Activated CD8-positive, alpha-beta T cell treated with anti-CD3 and anti-CD28 coated beads for 36 hours (primary cell): ENCODE measurements at regions not wholly inside any gene's neighbourhood (a gene's known extent, or its start where the extent isn't known, plus 50 kb on each side); places are given as distances from the start of the nearest gene placed in this dataset.

Experiments
- ATAC-seq: fragments of 200-7000 bp; cut with Tn5 transposase; one replicate; pipeline ENCODE4 v1.10.0; 2021; ENCODE audit warnings: mild to moderate bottlenecking, moderate library complexity
- CTCF ChIA-PET: fragments of 350-600 bp; sonication (Branson Sonifier 250); formaldehyde crosslinking; loops from one replicate; lab custom pipeline; 2021; ENCODE audit warnings: antibody characterized with exemption; lab: Charles Lee
- POLR2A ChIA-PET: fragments of 350-600 bp; sonication (Branson Sonifier 250); formaldehyde crosslinking; loops from one replicate; lab custom pipeline; 2021; ENCODE audit warnings: antibody characterized with exemption; lab: Charles Lee
- DNase-seq: peaks from one replicate; pipeline ENCODE4 v3.0.0-alpha.2; 2020
- H3K27ac Mint-ChIP-seq: one replicate; pipeline ENCODE4 v1.8.0; 2021; ENCODE audit warnings: mild to moderate bottlenecking, mixed read lengths
- H3K27me3 Mint-ChIP-seq: one replicate; pipeline ENCODE4 v1.8.0; 2021; ENCODE audit warnings: mixed read lengths
- H3K36me3 Mint-ChIP-seq: one replicate; pipeline ENCODE4 v1.8.0; 2021; ENCODE audit warnings: low read depth, mixed read lengths
- H3K4me1 Mint-ChIP-seq: one replicate; pipeline ENCODE4 v1.8.0; 2021; ENCODE audit warnings: low read depth, mixed read lengths
- H3K4me3 Mint-ChIP-seq: one replicate; pipeline ENCODE4 v1.8.0; 2021; ENCODE audit warnings: mild to moderate bottlenecking, moderate library complexity, mixed read lengths
- H3K9me3 Mint-ChIP-seq: one replicate; pipeline ENCODE4 v1.8.0; 2021; ENCODE audit warnings: mixed read lengths
- intact Hi-C: fragments of 100-400 bp; cut with micrococcal nuclease; formaldehyde crosslinking; loops from one replicate; pipeline ENCODE4 v1.10.0; 2022
- TF ChIP-seq, protein P1 (sequence below): fragments of 200-600 bp; IDR thresholded peaks from one replicate; pipeline ENCODE4 v1.8.0; 2022; ENCODE audit warnings: antibody characterized with exemption, mild to moderate bottlenecking

DNA sequence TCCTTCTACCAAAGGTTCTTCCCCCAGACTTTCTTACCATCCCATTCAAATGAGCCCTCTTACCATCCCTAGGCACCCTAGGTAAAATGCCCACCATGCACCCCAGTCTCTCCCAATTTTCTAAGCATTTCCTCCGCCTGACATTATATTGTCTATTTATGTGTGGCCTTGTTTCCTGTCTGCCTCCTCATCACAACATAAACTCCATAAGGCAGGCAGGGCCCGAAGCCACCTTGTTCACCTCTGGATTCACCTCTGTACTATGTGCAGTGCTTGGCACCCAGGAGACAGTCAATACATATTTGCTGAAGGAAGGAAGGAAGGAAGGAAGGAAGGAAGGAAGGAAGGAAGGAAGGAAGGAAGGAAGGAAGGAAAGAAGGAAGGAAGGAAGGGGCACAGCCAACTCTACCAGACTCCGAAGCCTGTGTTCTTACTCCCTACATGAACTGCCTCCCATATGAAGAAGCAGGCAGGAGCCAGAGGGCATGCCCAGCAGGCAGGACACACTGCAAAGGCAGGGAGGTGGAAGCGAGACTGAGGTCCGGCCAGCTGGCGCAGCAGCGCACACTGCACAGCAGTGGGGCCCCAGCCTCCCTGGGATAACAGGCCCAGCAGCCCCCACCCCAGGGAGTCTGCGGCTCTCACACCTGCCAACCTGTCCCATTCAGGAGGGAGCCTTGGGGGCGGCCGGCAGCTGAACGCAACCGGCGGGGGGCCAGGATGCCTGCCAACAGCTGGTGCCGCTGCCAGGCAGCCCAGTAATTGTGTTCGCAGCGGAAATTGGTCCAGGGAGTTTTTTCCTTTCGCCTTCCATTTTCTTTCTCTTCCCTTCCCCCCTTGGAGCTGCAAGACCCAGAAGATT is 106.0 kb upstream of the LINGO1 start:
- Mint-ChIP-seq H3K27ac (no peak overlapping the region), H3K27me3 (peaks cover 4% of the 10 kb centered on the region), H3K9me3 (no peaks in the 10 kb centered on the region), H3K36me3 (no peaks in the 10 kb centered on the region), H3K4me3 (no peak overlapping the region), H3K4me1 (no peaks in the 10 kb centered on the region)
- TF ChIP-seq, protein P1, sequence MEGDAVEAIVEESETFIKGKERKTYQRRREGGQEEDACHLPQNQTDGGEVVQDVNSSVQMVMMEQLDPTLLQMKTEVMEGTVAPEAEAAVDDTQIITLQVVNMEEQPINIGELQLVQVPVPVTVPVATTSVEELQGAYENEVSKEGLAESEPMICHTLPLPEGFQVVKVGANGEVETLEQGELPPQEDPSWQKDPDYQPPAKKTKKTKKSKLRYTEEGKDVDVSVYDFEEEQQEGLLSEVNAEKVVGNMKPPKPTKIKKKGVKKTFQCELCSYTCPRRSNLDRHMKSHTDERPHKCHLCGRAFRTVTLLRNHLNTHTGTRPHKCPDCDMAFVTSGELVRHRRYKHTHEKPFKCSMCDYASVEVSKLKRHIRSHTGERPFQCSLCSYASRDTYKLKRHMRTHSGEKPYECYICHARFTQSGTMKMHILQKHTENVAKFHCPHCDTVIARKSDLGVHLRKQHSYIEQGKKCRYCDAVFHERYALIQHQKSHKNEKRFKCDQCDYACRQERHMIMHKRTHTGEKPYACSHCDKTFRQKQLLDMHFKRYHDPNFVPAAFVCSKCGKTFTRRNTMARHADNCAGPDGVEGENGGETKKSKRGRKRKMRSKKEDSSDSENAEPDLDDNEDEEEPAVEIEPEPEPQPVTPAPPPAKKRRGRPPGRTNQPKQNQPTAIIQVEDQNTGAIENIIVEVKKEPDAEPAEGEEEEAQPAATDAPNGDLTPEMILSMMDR = no peak
- ChIA-PET CTCF (interaction anchor here (0.6 kb wide), 1 partner anchor 39 kb away, joined by 3 read pairs; no protein-coding TSS in a partner anchor), POLR2A (interaction anchor here (0.7 kb wide), 1 partner anchor 109 kb away, joined by 3 read pairs; no protein-coding TSS in a partner anchor)
- DNase-seq (no peak), ATAC-seq (no peak)
- intact Hi-C loops = no loop called here

DNA sequence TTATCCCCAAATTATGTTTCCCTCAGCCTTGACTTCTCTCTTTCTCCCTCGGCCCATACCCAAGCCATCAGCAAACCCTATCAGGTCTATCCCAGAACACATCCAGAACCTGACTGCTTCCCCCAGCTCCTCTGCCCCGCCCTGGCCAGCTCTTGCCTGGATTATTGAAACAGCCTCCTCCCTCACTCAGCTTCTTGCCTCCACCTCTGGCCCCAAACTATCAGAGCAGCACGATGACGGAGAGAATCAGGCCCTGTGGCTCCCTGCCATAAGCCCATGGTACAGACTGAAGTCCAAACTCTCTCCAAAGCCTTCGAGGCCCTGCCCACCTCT is 105.3 kb upstream of the LINGO1 start:
- POLR2A ChIA-PET = no interaction called here
- TF ChIP-seq, protein P1 = no peak
- ATAC-seq = no peak
- H3K27me3 Mint-ChIP-seq = peaks cover 4% of the 10 kb centered on the region
- intact Hi-C loops = no loop called here
- H3K27ac Mint-ChIP-seq = no peak overlapping the region
- no peak overlapping the region for H3K4me3 Mint-ChIP-seq
- no peaks in the 10 kb centered on the region for H3K4me1 Mint-ChIP-seq
- no peaks in the 10 kb centered on the region for H3K9me3 Mint-ChIP-seq
- no peak for DNase-seq
- CTCF ChIA-PET = no interaction called here
- no peaks in the 10 kb centered on the region for H3K36me3 Mint-ChIP-seq

DNA sequence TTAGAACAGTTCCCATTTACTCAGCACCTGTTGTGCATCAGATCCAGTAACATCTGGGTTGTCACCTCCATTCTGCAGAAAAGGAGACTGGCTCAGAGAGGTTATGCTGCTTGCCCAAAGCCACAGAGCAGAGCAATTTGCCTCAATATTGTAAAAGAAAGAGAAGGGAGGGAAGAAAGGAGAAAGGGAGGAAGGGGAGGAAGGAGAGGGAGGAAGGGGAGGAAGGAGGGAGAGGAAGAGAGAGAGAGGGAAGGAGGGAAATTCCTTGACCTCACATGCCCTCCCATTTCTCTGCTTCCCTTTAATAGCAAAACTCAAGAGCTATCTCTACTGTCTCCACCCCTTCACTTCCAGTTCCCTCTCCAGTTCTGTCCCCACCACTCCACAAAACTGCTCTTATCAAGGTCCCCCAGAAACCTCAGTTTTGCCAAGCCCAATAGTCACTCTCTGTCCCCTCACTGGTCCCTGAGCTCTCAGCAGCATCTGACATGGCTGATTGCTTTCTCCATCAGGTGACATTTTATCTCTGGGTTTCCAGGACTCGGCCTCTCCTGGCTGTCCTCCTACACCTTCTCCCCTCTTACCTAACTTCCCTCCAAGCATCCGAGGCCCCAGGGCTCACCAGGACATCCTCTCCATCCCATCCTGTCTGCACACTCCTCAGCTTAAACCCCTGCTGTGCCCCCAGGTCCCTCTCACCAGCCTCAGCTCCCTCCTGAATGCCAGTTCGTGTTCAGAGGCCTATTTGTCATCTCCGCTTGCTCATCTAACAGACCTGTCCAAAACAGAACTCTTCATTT is 104.7 kb upstream of the LINGO1 start:
- POLR2A ChIA-PET = no interaction called here
- Mint-ChIP-seq H3K27me3 (peaks cover 4% of the 10 kb centered on the region), H3K36me3 (no peaks in the 10 kb centered on the region), H3K4me1 (no peaks in the 10 kb centered on the region), H3K4me3 (no peak overlapping the region), H3K9me3 (no peaks in the 10 kb centered on the region), H3K27ac (no peak overlapping the region)
- TF ChIP-seq, protein P1 = no peak
- ATAC-seq (no peak), DNase-seq (no peak)
- CTCF ChIA-PET = no interaction called here
- intact Hi-C loops = no loop called here

DNA sequence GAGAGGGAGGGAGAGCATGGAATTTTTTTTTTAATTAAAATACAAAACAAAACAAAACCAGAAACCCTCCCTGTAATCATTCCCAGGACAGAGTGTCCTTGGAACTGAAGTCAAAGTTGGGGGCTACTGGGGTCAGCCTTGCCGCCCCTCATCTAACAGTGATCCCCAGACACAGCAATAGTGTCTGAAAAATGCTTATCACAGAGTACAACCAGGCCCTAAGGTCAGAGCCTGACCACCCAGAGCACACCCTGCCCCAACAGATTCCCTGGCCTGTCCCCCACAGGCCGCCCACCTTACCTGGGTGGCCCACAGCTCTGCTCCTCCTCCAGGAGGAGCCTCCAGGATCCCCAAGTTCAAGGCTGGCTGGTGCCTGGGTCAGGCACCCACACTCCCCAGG is 101.6 kb upstream of the LINGO1 start:
- ATAC-seq = no peak
- H3K4me1 Mint-ChIP-seq = no peaks in the 10 kb centered on the region
- peaks cover 3% of the 10 kb centered on the region for H3K27me3 Mint-ChIP-seq
- H3K27ac Mint-ChIP-seq = no peak overlapping the region
- TF ChIP-seq, protein P1 = no peak
- no peak for DNase-seq
- intact Hi-C loops = no loop called here
- no peak overlapping the region for H3K4me3 Mint-ChIP-seq
- no peaks in the 10 kb centered on the region for H3K9me3 Mint-ChIP-seq
- no peaks in the 10 kb centered on the region for H3K36me3 Mint-ChIP-seq
- CTCF ChIA-PET = no interaction called here
- POLR2A ChIA-PET = no interaction called here
